Brain microvascular endothelial cell (primary cell): ENCODE measurements at regions not wholly inside any gene's neighbourhood (a gene's known extent, or its start where the extent isn't known, plus 50 kb on each side); places are given as distances from the start of the nearest gene placed in this dataset.

Experiments used
- DNase-seq: peaks from one replicate; pipeline ENCODE4 v3.0.0-alpha.2; 2020
- H3K27ac ChIP-seq: fragments of 250-450 bp; sonication (Bioruptor Pico); 2 replicates; pipeline ENCODE4 v1.5.1; 2020; ENCODE audit warnings: mild to moderate bottlenecking, moderate library complexity
- H3K27me3 ChIP-seq: fragments of 250-450 bp; sonication (Bioruptor Pico); replicated peaks from 2 replicates; pipeline ENCODE4 v1.5.1; 2020; ENCODE audit warnings: mild to moderate bottlenecking
- H3K36me3 ChIP-seq: fragments of 250-450 bp; sonication (Bioruptor Pico); replicated peaks from 2 replicates; pipeline ENCODE4 v1.5.1; 2020; ENCODE audit warnings: mild to moderate bottlenecking
- H3K4me3 ChIP-seq: 2 replicates; pipeline ENCODE4 v1.5.1; 2011; ENCODE audit warnings: low read depth, mild to moderate bottlenecking, control low read depth, low read length, moderate library complexity
- in situ Hi-C: cut with HindIII; loops from 2 replicates; pipeline ENCODE4 v1.10.0; 2017; ENCODE audit warnings: low sequenced_read_pairs, low pct_ligation_motif_present
- TF ChIP-seq, protein P1 (sequence below): IDR thresholded peaks from 2 replicates; pipeline ENCODE4 v1.5.1; 2011; ENCODE audit warnings: low read depth, mild to moderate bottlenecking, moderate library complexity, low read length, control low read depth, inconsistent platforms; ENCODE audit errors: missing control alignments

DNA sequence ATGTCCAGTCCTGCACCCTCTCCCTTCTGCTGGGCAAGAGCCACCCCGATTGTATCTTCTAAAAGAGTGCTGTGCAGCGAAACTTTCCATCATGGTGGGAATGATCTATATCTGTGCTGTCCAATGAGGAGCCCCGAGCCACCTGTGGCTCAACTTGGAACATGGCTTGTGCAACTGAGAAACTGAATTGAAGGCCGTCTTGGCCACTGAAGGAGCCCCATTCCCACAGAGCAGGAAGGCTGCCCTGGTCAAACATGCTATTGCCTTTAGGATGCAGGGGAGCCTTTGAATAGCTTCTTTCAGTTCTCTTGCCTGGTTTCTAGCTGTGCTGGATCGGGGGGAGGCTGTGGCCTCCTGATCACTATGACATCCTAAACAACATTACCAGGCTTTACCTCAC lies 427.6 kb downstream of the SETD4 start:
- Histone ChIP-seq H3K4me3 (no peak overlapping the region), H3K27ac (no peak overlapping the region), H3K27me3 (no peaks in the 10 kb centered on the region), H3K36me3 (no peaks in the 10 kb centered on the region)
- DNase-seq = no peak
- TF ChIP-seq, protein P1, sequence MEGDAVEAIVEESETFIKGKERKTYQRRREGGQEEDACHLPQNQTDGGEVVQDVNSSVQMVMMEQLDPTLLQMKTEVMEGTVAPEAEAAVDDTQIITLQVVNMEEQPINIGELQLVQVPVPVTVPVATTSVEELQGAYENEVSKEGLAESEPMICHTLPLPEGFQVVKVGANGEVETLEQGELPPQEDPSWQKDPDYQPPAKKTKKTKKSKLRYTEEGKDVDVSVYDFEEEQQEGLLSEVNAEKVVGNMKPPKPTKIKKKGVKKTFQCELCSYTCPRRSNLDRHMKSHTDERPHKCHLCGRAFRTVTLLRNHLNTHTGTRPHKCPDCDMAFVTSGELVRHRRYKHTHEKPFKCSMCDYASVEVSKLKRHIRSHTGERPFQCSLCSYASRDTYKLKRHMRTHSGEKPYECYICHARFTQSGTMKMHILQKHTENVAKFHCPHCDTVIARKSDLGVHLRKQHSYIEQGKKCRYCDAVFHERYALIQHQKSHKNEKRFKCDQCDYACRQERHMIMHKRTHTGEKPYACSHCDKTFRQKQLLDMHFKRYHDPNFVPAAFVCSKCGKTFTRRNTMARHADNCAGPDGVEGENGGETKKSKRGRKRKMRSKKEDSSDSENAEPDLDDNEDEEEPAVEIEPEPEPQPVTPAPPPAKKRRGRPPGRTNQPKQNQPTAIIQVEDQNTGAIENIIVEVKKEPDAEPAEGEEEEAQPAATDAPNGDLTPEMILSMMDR = no peak
- in situ Hi-C loops = no loop called here

DNA sequence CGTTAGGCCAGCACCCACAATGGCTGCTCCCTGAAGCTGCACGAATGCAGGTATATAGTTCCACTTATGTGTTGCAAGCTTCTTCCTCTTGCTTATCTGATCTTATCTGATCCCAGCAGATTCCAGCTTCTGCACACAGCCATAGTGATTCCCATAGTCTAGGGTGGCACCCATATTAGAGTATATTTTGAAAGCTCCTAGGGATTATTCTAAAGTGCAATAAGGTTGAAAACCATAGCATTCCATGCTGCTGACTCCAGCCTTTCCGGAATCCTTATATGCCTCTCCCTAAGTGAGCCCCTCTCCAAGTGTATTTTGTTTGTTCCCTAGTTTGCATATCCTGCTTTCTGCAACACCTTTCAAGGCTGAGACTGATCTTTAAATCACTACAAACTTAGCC lies 432.0 kb downstream of the SETD4 start:
- no peak overlapping the region for H3K27ac ChIP-seq
- no peaks in the 10 kb centered on the region for H3K27me3 ChIP-seq
- in situ Hi-C loops = no loop called here
- H3K4me3 ChIP-seq = no peak overlapping the region
- TF ChIP-seq, protein P1 = no peak
- H3K36me3 ChIP-seq = no peaks in the 10 kb centered on the region
- DNase-seq = no peak

GRCh38 chr21:35627462-35627861 lies 432.9 kb downstream of the SETD4 start:
- in situ Hi-C loops = no loop called here
- no peak for DNase-seq

DNA sequence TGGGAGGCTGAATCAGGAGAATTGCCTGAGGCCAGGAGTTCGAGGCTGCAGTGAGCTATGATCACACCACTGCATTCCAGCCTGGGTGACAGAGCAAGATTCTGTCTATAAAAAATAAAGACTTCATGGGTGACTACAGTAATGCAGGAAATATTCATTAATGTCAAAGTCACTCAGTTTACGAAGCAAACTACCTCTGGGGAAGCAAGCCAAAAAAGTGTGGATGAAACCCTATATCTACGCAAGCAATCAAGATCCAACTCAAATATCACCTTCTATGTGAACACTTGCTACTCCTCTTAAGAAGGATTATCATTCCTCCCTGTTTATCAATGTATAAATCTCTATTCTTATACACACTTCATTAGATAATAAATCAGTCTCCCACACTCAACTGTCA lies 434.8 kb downstream of the SETD4 start:
- TF ChIP-seq, protein P1 = no peak
- Histone ChIP-seq H3K36me3 (no peaks in the 10 kb centered on the region), H3K27me3 (no peaks in the 10 kb centered on the region), H3K4me3 (no peak overlapping the region), H3K27ac (no peak overlapping the region)
- in situ Hi-C loops = no loop called here
- DNase-seq = no peak

More at GRCh38 chr21:35627462-35627861, 432.9 kb downstream of the SETD4 start:
- Histone ChIP-seq H3K27ac (no peak overlapping the region), H3K4me3 (no peak overlapping the region), H3K27me3 (no peaks in the 10 kb centered on the region), H3K36me3 (no peaks in the 10 kb centered on the region)
- TF ChIP-seq, protein P1 = no peak

- Histone ChIP-seq H3K4me3 (no peak overlapping the region), H3K27ac (no peak overlapping the region), H3K27me3 (no peaks in the 10 kb centered on the region), H3K36me3 (no peaks in the 10 kb centered on the region)
- in situ Hi-C loops = no loop called here
- DNase-seq = no peak
- TF ChIP-seq, protein P1 = no peak
Observed at GRCh38 chr21:35624901-35625300, 435.4 kb downstream of the SETD4 start.

DNA sequence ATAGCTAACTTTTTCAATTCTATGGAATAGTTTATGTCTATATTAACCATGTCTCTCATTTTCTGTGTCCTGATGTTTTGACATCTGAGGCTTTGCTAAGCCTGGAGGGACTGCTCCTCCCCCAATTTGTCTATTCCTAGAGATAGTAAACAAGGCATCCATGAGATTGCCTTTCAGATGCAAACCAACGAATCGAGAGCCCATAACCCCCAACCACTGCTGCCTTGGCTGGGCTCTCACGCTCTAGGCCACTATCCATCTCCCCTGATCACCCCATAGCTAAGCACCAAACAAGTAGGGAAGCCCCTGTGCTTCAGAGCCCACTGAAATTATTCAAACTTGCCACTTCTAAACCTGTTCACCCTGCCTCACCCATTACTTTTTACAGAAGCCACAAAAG lies 437.7 kb downstream of the SETD4 start:
- TF ChIP-seq, protein P1 = no peak
- H3K4me3 ChIP-seq = no peak overlapping the region
- H3K27ac ChIP-seq = no peak overlapping the region
- H3K36me3 ChIP-seq = no peaks in the 10 kb centered on the region
- in situ Hi-C loops = no loop called here
- no peak for DNase-seq
- H3K27me3 ChIP-seq = no peaks in the 10 kb centered on the region
